Mesothelial cell of epicardium (in vitro differentiated cells): ENCODE measurements at regions not wholly inside any gene's neighbourhood (a gene's known extent, or its start where the extent isn't known, plus 50 kb on each side); places are given as distances from the start of the nearest gene placed in this dataset.

Experiments
- DNase-seq, 2 experiments: peaks; one replicate each; pipeline ENCODE4 v3.0.0; 2021; ENCODE audit warnings: low spot score in 2 of 2; ENCODE audit not compliant: unreplicated experiment in 2 of 2
- H3K27ac Mint-ChIP-seq: 2 replicates; pipeline ENCODE4 v1.8.0; 2021; ENCODE audit warnings: mixed read lengths
- H3K27me3 Mint-ChIP-seq: 2 replicates; pipeline ENCODE4 v1.8.0; 2021; ENCODE audit warnings: low read depth, mixed read lengths
- H3K36me3 Mint-ChIP-seq: 2 replicates; pipeline ENCODE4 v1.8.0; 2021; ENCODE audit warnings: mixed read lengths
- H3K4me1 Mint-ChIP-seq: 2 replicates; pipeline ENCODE4 v1.8.0; 2021; ENCODE audit warnings: mixed read lengths
- H3K4me3 Mint-ChIP-seq: 2 replicates; pipeline ENCODE4 v1.8.0; 2021; ENCODE audit warnings: mild to moderate bottlenecking, moderate library complexity, mixed read lengths
- H3K9me3 Mint-ChIP-seq: 2 replicates; pipeline ENCODE4 v1.8.0; 2021; ENCODE audit warnings: mixed read lengths
- TF ChIP-seq, protein P1 (sequence below): fragments of 200-600 bp; sonication (generic); IDR thresholded peaks from one replicate; pipeline ENCODE4 v1.5.0; 2021; ENCODE audit warnings: antibody characterized with exemption; ENCODE audit not compliant: unreplicated experiment

DNA sequence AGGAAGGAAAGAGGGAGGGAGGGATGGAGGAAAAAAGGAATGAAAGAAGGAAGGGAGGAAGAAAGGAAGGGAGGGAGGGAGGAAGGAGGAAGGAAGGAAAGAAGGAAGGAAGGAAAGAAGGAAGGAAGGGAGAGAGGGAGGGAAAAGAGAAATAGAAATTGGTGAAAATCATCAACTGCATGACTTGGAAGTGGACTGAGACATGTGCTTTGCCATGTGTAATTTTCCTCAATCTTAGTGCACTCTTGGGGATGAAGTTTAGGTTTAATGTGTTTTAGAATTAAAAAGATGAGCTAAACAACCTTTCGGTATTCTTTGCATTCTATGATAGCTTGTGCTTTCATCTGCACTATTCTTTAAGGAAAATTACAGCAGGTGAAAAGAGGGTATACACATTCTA lies 320.1 kb upstream of the GALNT5 start:
- H3K36me3 Mint-ChIP-seq: no peaks in the 10 kb centered on the region

DNA sequence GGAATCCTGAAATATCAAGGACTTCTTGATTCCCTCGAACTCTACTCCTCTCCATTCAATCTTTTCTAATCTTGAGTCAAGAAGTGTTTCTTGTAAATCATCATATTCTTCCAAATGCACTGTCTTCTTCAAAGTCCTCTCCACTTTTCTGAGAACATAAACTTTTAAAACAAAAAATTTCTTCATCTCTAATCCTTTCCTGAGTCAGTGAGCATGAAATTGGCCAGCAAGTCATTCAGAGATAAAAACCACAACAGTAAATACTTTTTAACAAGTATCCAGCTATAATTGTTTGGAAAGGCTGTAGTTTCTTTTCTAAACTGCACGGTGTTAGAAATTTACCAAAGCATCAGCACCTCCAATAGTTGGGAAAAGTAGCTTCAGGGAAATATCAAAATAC lies 312.6 kb upstream of the GALNT5 start:
- DNase-seq: no peak
- H3K9me3 Mint-ChIP-seq: peaks cover 6% of the 10 kb centered on the region
- no peak overlapping the region for H3K27ac Mint-ChIP-seq
- TF ChIP-seq, protein P1, sequence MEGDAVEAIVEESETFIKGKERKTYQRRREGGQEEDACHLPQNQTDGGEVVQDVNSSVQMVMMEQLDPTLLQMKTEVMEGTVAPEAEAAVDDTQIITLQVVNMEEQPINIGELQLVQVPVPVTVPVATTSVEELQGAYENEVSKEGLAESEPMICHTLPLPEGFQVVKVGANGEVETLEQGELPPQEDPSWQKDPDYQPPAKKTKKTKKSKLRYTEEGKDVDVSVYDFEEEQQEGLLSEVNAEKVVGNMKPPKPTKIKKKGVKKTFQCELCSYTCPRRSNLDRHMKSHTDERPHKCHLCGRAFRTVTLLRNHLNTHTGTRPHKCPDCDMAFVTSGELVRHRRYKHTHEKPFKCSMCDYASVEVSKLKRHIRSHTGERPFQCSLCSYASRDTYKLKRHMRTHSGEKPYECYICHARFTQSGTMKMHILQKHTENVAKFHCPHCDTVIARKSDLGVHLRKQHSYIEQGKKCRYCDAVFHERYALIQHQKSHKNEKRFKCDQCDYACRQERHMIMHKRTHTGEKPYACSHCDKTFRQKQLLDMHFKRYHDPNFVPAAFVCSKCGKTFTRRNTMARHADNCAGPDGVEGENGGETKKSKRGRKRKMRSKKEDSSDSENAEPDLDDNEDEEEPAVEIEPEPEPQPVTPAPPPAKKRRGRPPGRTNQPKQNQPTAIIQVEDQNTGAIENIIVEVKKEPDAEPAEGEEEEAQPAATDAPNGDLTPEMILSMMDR: no peak
- H3K4me3 Mint-ChIP-seq: no peak overlapping the region
- no peaks in the 10 kb centered on the region for H3K27me3 Mint-ChIP-seq
- no peaks in the 10 kb centered on the region for H3K4me1 Mint-ChIP-seq
- no peaks in the 10 kb centered on the region for H3K36me3 Mint-ChIP-seq

More for the DNA sequence above, 320.1 kb upstream of the GALNT5 start:
- TF ChIP-seq, protein P1: no peak
- H3K27ac Mint-ChIP-seq: no peak overlapping the region
- no peaks in the 10 kb centered on the region for H3K27me3 Mint-ChIP-seq
- no peaks in the 10 kb centered on the region for H3K4me1 Mint-ChIP-seq
- H3K4me3 Mint-ChIP-seq: no peak overlapping the region
- no peaks in the 10 kb centered on the region for H3K9me3 Mint-ChIP-seq
- DNase-seq: no peak

DNA sequence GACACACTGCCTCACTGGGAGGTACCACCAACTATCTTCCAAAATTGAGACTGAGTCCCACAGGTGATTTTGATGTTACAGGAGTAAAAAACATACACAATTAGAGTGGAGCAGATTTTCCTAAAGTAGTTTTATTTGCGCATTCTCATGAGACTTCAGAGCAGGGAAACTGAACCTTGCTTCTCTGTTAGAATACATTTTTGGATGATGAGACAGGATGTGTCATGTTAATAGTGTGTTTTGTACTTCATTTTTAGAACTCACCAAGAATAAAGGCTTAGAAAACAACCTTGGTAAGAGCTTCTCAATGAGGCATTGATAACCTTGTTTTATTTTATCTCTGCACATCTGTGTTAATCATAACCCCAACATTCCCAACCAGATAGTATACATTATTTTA lies 310.2 kb upstream of the GALNT5 start:
- TF ChIP-seq, protein P1: no peak
- no peak for DNase-seq
- Mint-ChIP-seq H3K4me3 (no peak overlapping the region), H3K4me1 (no peaks in the 10 kb centered on the region), H3K27me3 (no peaks in the 10 kb centered on the region), H3K36me3 (no peaks in the 10 kb centered on the region), H3K9me3 (peaks cover 25% of the 10 kb centered on the region), H3K27ac (no peak overlapping the region)

DNA sequence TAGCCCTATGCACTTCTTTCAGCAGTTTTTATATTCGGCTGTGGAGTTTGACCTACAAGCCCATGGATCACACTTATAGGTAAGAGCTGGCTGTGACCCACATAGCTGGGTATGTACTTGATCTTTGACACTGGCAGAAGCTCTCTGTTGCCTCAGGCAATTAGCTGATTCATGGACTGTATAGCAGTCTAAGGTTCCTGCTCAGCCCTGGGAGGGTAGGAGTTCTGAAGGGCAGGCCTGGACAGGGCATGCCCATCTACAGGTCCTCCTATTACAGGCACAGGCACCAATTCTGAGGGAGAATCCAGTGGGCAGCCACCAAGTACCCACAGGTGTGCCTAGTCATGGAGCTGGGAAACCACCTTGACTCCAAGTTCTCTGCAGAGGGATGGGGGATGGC lies 301.8 kb upstream of the GALNT5 start:
- no peaks in the 10 kb centered on the region for H3K27me3 Mint-ChIP-seq
- DNase-seq: no peak
- TF ChIP-seq, protein P1: no peak
- no peaks in the 10 kb centered on the region for H3K4me1 Mint-ChIP-seq
- H3K9me3 Mint-ChIP-seq: peaks cover 25% of the 10 kb centered on the region
- no peak overlapping the region for H3K4me3 Mint-ChIP-seq
- H3K36me3 Mint-ChIP-seq: no peaks in the 10 kb centered on the region
- H3K27ac Mint-ChIP-seq: no peak overlapping the region

DNA sequence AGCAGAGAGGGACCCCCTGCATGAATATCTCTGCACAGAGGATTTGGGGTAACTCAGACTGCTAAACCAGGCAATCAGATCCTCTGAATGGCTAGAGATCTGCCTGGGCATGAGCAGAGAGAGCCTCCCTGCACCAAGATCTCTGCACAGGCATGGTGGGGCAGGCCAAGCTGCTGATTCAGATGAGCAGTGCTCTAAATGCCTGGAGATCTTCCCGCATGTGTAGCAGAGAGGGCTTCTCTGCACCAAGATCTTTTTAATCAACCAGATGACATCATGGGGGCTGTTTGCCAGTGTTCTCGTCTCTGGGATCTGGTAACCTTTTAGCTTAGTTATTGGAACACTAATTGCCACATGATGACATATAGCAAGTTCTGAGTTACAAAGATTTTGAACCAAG lies 301.3 kb upstream of the GALNT5 start:
- TF ChIP-seq, protein P1: no peak
- H3K9me3 Mint-ChIP-seq: peaks cover 23% of the 10 kb centered on the region
- no peaks in the 10 kb centered on the region for H3K27me3 Mint-ChIP-seq
- DNase-seq: no peak
- no peaks in the 10 kb centered on the region for H3K4me1 Mint-ChIP-seq
- no peak overlapping the region for H3K4me3 Mint-ChIP-seq
- H3K36me3 Mint-ChIP-seq: no peaks in the 10 kb centered on the region
- H3K27ac Mint-ChIP-seq: no peak overlapping the region

DNA sequence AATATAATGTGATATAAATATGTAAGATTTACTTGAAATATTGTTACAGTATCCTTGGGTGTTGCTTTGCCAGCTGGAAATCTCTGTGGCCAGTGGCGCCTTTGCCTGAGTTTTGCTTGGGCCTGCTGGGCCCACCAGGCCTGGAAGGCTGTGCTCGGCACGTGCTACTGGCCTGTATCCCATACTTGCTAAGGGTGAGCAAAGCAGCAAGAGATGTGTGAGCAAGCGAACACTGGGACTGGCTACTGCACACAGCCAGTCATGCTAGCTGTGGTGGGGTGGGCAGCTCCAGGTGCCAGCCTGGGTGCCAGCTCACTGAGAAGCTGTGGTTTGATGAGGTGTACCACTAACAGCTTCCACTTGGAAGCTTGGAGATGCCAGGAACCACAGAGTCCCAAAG lies 299.1 kb upstream of the GALNT5 start:
- Mint-ChIP-seq H3K9me3 (peaks cover 6% of the 10 kb centered on the region), H3K27me3 (no peaks in the 10 kb centered on the region), H3K27ac (no peak overlapping the region), H3K4me3 (no peak overlapping the region), H3K36me3 (no peaks in the 10 kb centered on the region), H3K4me1 (no peaks in the 10 kb centered on the region)
- TF ChIP-seq, protein P1: no peak
- DNase-seq: no peak
